Tongue (tissue), 1 donor: ENCODE measurements at regions not wholly inside any gene's neighbourhood (a gene's known extent, or its start where the extent isn't known, plus 50 kb on each side); places are given as distances from the start of the nearest gene placed in this dataset.

Experiments
- DNase-seq: peaks from one replicate; pipeline ENCODE4 v3.0.0-alpha.2; 2015

- no peak for DNase-seq
Observed at GRCh38 chr5:40413743-40414142, 266.0 kb upstream of the PTGER4 start.

GRCh38 chr5:40412771-40413170 is 266.9 kb upstream of the PTGER4 start:
- DNase-seq, result no peak

- peak; percentile 37 for DNase-seq
Observed at GRCh38 chr5:40410964-40411635, 268.6 kb upstream of the PTGER4 start.

GRCh38 chr5:40410231-40410861 is 269.4 kb upstream of the PTGER4 start:
- DNase-seq, result no peak

- DNase-seq, result no peak
Observed at GRCh38 chr5:40409601-40410000, 270.1 kb upstream of the PTGER4 start.

GRCh38 chr5:40406741-40407211 is 272.9 kb upstream of the PTGER4 start:
- DNase-seq, result no peak

GRCh38 chr5:40405996-40406740 is 273.5 kb upstream of the PTGER4 start:
- no peak for DNase-seq

- DNase-seq, result no peak
Observed at GRCh38 chr5:40405230-40405629, 274.5 kb upstream of the PTGER4 start.

GRCh38 chr5:40404613-40405012 is 275.1 kb upstream of the PTGER4 start:
- no peak for DNase-seq

- DNase-seq, result no peak
Observed at GRCh38 chr5:40402007-40402364, 277.7 kb upstream of the PTGER4 start.

- DNase-seq, result no peak
Observed at GRCh38 chr5:40401284-40402006, 278.3 kb upstream of the PTGER4 start.

- DNase-seq, result no peak
Observed at GRCh38 chr5:40400245-40400644, 279.5 kb upstream of the PTGER4 start.

- no peak for DNase-seq
Observed at GRCh38 chr5:40399349-40399748, 280.4 kb upstream of the PTGER4 start.

- no peak for DNase-seq
Observed at GRCh38 chr5:40397976-40398375, 281.7 kb upstream of the PTGER4 start.

- no peak for DNase-seq
Observed at GRCh38 chr5:40397091-40397490, 282.6 kb upstream of the PTGER4 start.

- DNase-seq, result no peak
Observed at GRCh38 chr5:40396317-40396716, 283.4 kb upstream of the PTGER4 start.

GRCh38 chr5:40395251-40395650 is 284.5 kb upstream of the PTGER4 start:
- peak; percentile 74 for DNase-seq

- DNase-seq, result no peak
Observed at GRCh38 chr5:40394698-40395097, 285.0 kb upstream of the PTGER4 start.

- DNase-seq, result no peak
Observed at GRCh38 chr5:40391642-40392041, 288.1 kb upstream of the PTGER4 start.

GRCh38 chr5:40390281-40391149 is 289.2 kb upstream of the PTGER4 start:
- DNase-seq, result no peak

GRCh38 chr5:40389591-40389990 is 290.1 kb upstream of the PTGER4 start:
- no peak for DNase-seq

- peak; percentile 33 for DNase-seq
Observed at GRCh38 chr5:40386289-40386688, 293.4 kb upstream of the PTGER4 start.
